HuH-7 (cell line): ENCODE measurements at regions not wholly inside any gene's neighbourhood (a gene's known extent, or its start where the extent isn't known, plus 50 kb on each side); places are given as distances from the start of the nearest gene placed in this dataset.

Experiments used
- DNase-seq: peaks from one replicate; pipeline ENCODE4 v3.0.0; 2011; ENCODE audit warnings: low spot score

- DNase-seq, result no peak
Observed at GRCh38 chr13:111862836-111863815, 203.8 kb upstream of the SOX1 start.

- no peak for DNase-seq
Observed at GRCh38 chr13:111864566-111864965, 202.4 kb upstream of the SOX1 start.

GRCh38 chr13:111865046-111865445, 201.9 kb upstream of the SOX1 start:
- no peak for DNase-seq

- no peak for DNase-seq
Observed at GRCh38 chr13:111865826-111866225, 201.1 kb upstream of the SOX1 start.

- no peak for DNase-seq
Observed at GRCh38 chr13:111866731-111867245, 200.2 kb upstream of the SOX1 start.

GRCh38 chr13:111867657-111868056, 199.3 kb upstream of the SOX1 start:
- DNase-seq, result no peak

GRCh38 chr13:111868716-111869115, 198.2 kb upstream of the SOX1 start:
- no peak for DNase-seq

- no peak for DNase-seq
Observed at GRCh38 chr13:111872475-111873150, 194.3 kb upstream of the SOX1 start.

GRCh38 chr13:111873676-111874178, 193.2 kb upstream of the SOX1 start:
- no peak for DNase-seq

- no peak for DNase-seq
Observed at GRCh38 chr13:111874981-111875380, 192.0 kb upstream of the SOX1 start.

- no peak for DNase-seq
Observed at GRCh38 chr13:111875915-111876314, 191.0 kb upstream of the SOX1 start.

GRCh38 chr13:111876506-111876905, 190.4 kb upstream of the SOX1 start:
- DNase-seq, result no peak

- no peak for DNase-seq
Observed at GRCh38 chr13:111877906-111878305, 189.0 kb upstream of the SOX1 start.

- DNase-seq, result no peak
Observed at GRCh38 chr13:111879719-111880118, 187.2 kb upstream of the SOX1 start.

GRCh38 chr13:111880185-111880584, 186.8 kb upstream of the SOX1 start:
- DNase-seq, result no peak

- DNase-seq, result no peak
Observed at GRCh38 chr13:111881700-111882099, 185.2 kb upstream of the SOX1 start.

- DNase-seq, result no peak
Observed at GRCh38 chr13:111882351-111882750, 184.6 kb upstream of the SOX1 start.

- no peak for DNase-seq
Observed at GRCh38 chr13:111883571-111884343, 183.2 kb upstream of the SOX1 start.

GRCh38 chr13:111886217-111886945, 180.6 kb upstream of the SOX1 start:
- no peak for DNase-seq

GRCh38 chr13:111893071-111893606, 173.8 kb upstream of the SOX1 start:
- DNase-seq, result no peak
